ENCODE measurements at regions not wholly inside any gene's neighbourhood (a gene's known extent, or its start where the extent isn't known, plus 50 kb on each side); places are given as distances from the start of the nearest gene placed in this dataset.

- peak; percentile 29 to 52 for TF ChIP-seq CTCF (conservative IDR thresholded peaks at IDR 0.05; ENCODE audit: low read depth in 2 of 2)
- no peak for TF ChIP-seq EZH2phosphoT487 (IDR thresholded peaks at IDR 0.05; ENCODE audit: unreplicated experiment)
These were observed 69.3 kb upstream of the EGFLAM start for GRCh38 chr5:38189081-38189504.
